Epidermal melanocyte (primary cell): ENCODE measurements at regions not wholly inside any gene's neighbourhood (a gene's known extent, or its start where the extent isn't known, plus 50 kb on each side); places are given as distances from the start of the nearest gene placed in this dataset.

Source experiments
- DNase-seq: peaks from one replicate; pipeline ENCODE4 v3.0.0; 2011; ENCODE audit warnings: low spot score; ENCODE audit not compliant: insufficient read length

- DNase-seq, result no peak
These were observed 275.1 kb downstream of the CYP26B1 start for GRCh38 chr2:71872466-71873051.

GRCh38 chr2:71865391-71865965, 282.2 kb downstream of the CYP26B1 start:
- DNase-seq, result no peak

GRCh38 chr2:71864085-71864484, 283.6 kb downstream of the CYP26B1 start:
- no peak for DNase-seq

GRCh38 chr2:71863396-71863795, 284.3 kb downstream of the CYP26B1 start:
- no peak for DNase-seq

GRCh38 chr2:71862921-71863320, 284.7 kb downstream of the CYP26B1 start:
- DNase-seq, result no peak

- no peak for DNase-seq
These were observed 286.2 kb downstream of the CYP26B1 start for GRCh38 chr2:71861186-71862160.

GRCh38 chr2:71860381-71860926, 287.2 kb downstream of the CYP26B1 start:
- no peak for DNase-seq

- no peak for DNase-seq
These were observed 288.3 kb downstream of the CYP26B1 start for GRCh38 chr2:71859211-71859847.

GRCh38 chr2:71858071-71858470, 289.6 kb downstream of the CYP26B1 start:
- DNase-seq, result no peak

- DNase-seq, result no peak
These were observed 290.0 kb downstream of the CYP26B1 start for GRCh38 chr2:71857636-71858035.

- DNase-seq, result no peak
These were observed 290.7 kb downstream of the CYP26B1 start for GRCh38 chr2:71856773-71857525.

- DNase-seq, result no peak
These were observed 293.8 kb downstream of the CYP26B1 start for GRCh38 chr2:71853858-71854257.

GRCh38 chr2:71852141-71852711, 295.4 kb downstream of the CYP26B1 start:
- no peak for DNase-seq

GRCh38 chr2:71851094-71851750, 296.4 kb downstream of the CYP26B1 start:
- no peak for DNase-seq

GRCh38 chr2:71850306-71850801, 297.3 kb downstream of the CYP26B1 start:
- no peak for DNase-seq

- DNase-seq, result no peak
These were observed 297.9 kb downstream of the CYP26B1 start for GRCh38 chr2:71849607-71850305.

- no peak for DNase-seq
These were observed 298.6 kb downstream of the CYP26B1 start for GRCh38 chr2:71849111-71849510.

- DNase-seq, result no peak
These were observed 300.9 kb downstream of the CYP26B1 start for GRCh38 chr2:71846669-71847291.

GRCh38 chr2:71846072-71846471, 301.6 kb downstream of the CYP26B1 start:
- DNase-seq, result no peak
